Activated CD4-positive, alpha-beta T cell treated with anti-CD3 and anti-CD28 coated beads, Interleukin-2, amount 10 ng/mL, durations not matched to agents 7 days and 5 days (primary cell): ENCODE measurements at regions not wholly inside any gene's neighbourhood (a gene's known extent, or its start where the extent isn't known, plus 50 kb on each side); places are given as distances from the start of the nearest gene placed in this dataset.
"Not testable (repeated sequence)": the region's sequence is repeated elsewhere in the genome, so short reads cannot be mapped to it uniquely, and the experiment has no call there.

Source experiments
- CTCF ChIA-PET: fragments of 350-600 bp; sonication (Branson Sonifier 250); formaldehyde crosslinking; loops from one replicate; lab custom pipeline; 2021; ENCODE audit warnings: antibody characterized with exemption; lab: Charles Lee
- POLR2A ChIA-PET: fragments of 350-600 bp; sonication (Branson Sonifier 250); formaldehyde crosslinking; loops from one replicate; lab custom pipeline; 2021; ENCODE audit warnings: antibody characterized with exemption; lab: Charles Lee
- DNase-seq: peaks from one replicate; pipeline ENCODE4 v3.0.0-alpha.2; 2020
- H3K27ac Mint-ChIP-seq: one replicate; pipeline ENCODE4 v1.8.0; 2021; ENCODE audit warnings: mild to moderate bottlenecking, moderate library complexity, mixed read lengths
- H3K27me3 Mint-ChIP-seq: one replicate; pipeline ENCODE4 v1.8.0; 2021; ENCODE audit warnings: mixed read lengths
- H3K36me3 Mint-ChIP-seq: one replicate; pipeline ENCODE4 v1.8.0; 2021; ENCODE audit warnings: low read depth, mixed read lengths
- H3K4me1 Mint-ChIP-seq: one replicate; pipeline ENCODE4 v1.8.0; 2021; ENCODE audit warnings: mixed read lengths
- H3K4me3 Mint-ChIP-seq: one replicate; pipeline ENCODE4 v1.8.0; 2021; ENCODE audit warnings: mild to moderate bottlenecking, moderate library complexity, mixed read lengths
- H3K9me3 Mint-ChIP-seq: one replicate; pipeline ENCODE4 v1.8.0; 2021; ENCODE audit warnings: mixed read lengths

GRCh38 chr3:102005551-102005950 is 156.2 kb downstream of the NFKBIZ start:
- Mint-ChIP-seq H3K27ac (no peak overlapping the region), H3K4me3 (no peak overlapping the region), H3K4me1 (peaks cover 2% of the 10 kb centered on the region), H3K9me3 (peaks cover 6% of the 10 kb centered on the region), H3K27me3 (no peaks in the 10 kb centered on the region), H3K36me3 (peaks cover 3% of the 10 kb centered on the region)
- ChIA-PET CTCF (interaction anchor here (0.6 to 2.1 kb wide), 4 partner anchors 9 to 19 kb away, joined by 3 to 6 read pairs (median 4); no protein-coding TSS in a partner anchor), POLR2A (no interaction called here)
- DNase-seq, result no peak

- ChIA-PET POLR2A (no interaction called here), CTCF (interaction anchor here (1.0 to 2.1 kb wide), 3 partner anchors 13 to 17 kb away, joined by 3 to 6 read pairs (median 4); no protein-coding TSS in a partner anchor)
- H3K4me3 Mint-ChIP-seq, result no peak overlapping the region
Measured at GRCh38 chr3:102006812-102007485, 157.6 kb downstream of the NFKBIZ start.

GRCh38 chr3:102008436-102008835 is 159.1 kb downstream of the NFKBIZ start:
- CTCF ChIA-PET, result interaction anchor here (1.9 kb wide), 1 partner anchor 12 kb away, joined by 4 read pairs; no protein-coding TSS in a partner anchor

More at GRCh38 chr3:102006812-102007485, 157.6 kb downstream of the NFKBIZ start:
- peaks cover 3% of the 10 kb centered on the region for H3K36me3 Mint-ChIP-seq
- no peak overlapping the region for H3K27ac Mint-ChIP-seq
- DNase-seq, result no peak
- no peaks in the 10 kb centered on the region for H3K27me3 Mint-ChIP-seq
- peaks cover 9% of the 10 kb centered on the region for H3K9me3 Mint-ChIP-seq
- peaks cover under 1% of the 10 kb centered on the region for H3K4me1 Mint-ChIP-seq

GRCh38 chr3:102016417-102016816 is 167.1 kb downstream of the NFKBIZ start:
- no peak overlapping the region for H3K4me3 Mint-ChIP-seq
- DNase-seq, result no peak
- H3K27ac Mint-ChIP-seq, result no peak overlapping the region
- CTCF ChIA-PET, result interaction anchor here (0.9 kb wide), 1 partner anchor 213 kb away, joined by 3 read pairs; no protein-coding TSS in a partner anchor
- H3K4me1 Mint-ChIP-seq, result peaks cover 3% of the 10 kb centered on the region
- POLR2A ChIA-PET, result no interaction called here
- H3K36me3 Mint-ChIP-seq, result no peaks in the 10 kb centered on the region
- peaks cover 16% of the 10 kb centered on the region for H3K9me3 Mint-ChIP-seq
- peaks cover 7% of the 10 kb centered on the region for H3K27me3 Mint-ChIP-seq

More at GRCh38 chr3:102008436-102008835, 159.1 kb downstream of the NFKBIZ start:
- H3K4me1 Mint-ChIP-seq, H3K27me3 Mint-ChIP-seq, H3K4me3 Mint-ChIP-seq, H3K36me3 Mint-ChIP-seq, POLR2A ChIA-PET, H3K27ac Mint-ChIP-seq, DNase-seq: not testable (repeated sequence)
- peaks cover 18% of the 10 kb centered on the region for H3K9me3 Mint-ChIP-seq

GRCh38 chr3:102017784-102018183 is 168.5 kb downstream of the NFKBIZ start:
- ChIA-PET POLR2A (no interaction called here), CTCF (interaction anchor here (0.9 kb wide), 1 partner anchor 13 kb away, joined by 4 read pairs; no protein-coding TSS in a partner anchor)
- Mint-ChIP-seq H3K27me3 (peaks cover 7% of the 10 kb centered on the region), H3K27ac (no peak overlapping the region), H3K9me3 (peaks cover 13% of the 10 kb centered on the region), H3K36me3 (no peaks in the 10 kb centered on the region), H3K4me1 (peaks cover 3% of the 10 kb centered on the region), H3K4me3 (no peak overlapping the region)
- DNase-seq, result no peak

- peaks cover 7% of the 10 kb centered on the region for H3K27me3 Mint-ChIP-seq
- no peak overlapping the region for H3K27ac Mint-ChIP-seq
- H3K9me3 Mint-ChIP-seq, result peaks cover 7% of the 10 kb centered on the region
- H3K4me3 Mint-ChIP-seq, result no peak overlapping the region
- POLR2A ChIA-PET, result no interaction called here
- no peak for DNase-seq
- CTCF ChIA-PET, result no interaction called here
- H3K4me1 Mint-ChIP-seq, result peaks cover 3% of the 10 kb centered on the region
- no peaks in the 10 kb centered on the region for H3K36me3 Mint-ChIP-seq
Measured at GRCh38 chr3:102018551-102018950, 169.2 kb downstream of the NFKBIZ start.

GRCh38 chr3:102020735-102021134 is 171.4 kb downstream of the NFKBIZ start:
- no peak for DNase-seq
- H3K36me3 Mint-ChIP-seq, result no peaks in the 10 kb centered on the region
- no peak overlapping the region for H3K27ac Mint-ChIP-seq
- peaks cover 3% of the 10 kb centered on the region for H3K4me1 Mint-ChIP-seq
- H3K27me3 Mint-ChIP-seq, result peaks cover 7% of the 10 kb centered on the region
- ChIA-PET CTCF (interaction anchor here (1.8 kb wide), 1 partner anchor 13 kb away, joined by 4 read pairs; no protein-coding TSS in a partner anchor), POLR2A (no interaction called here)
- H3K4me3 Mint-ChIP-seq, result no peak overlapping the region
- peaks cover 7% of the 10 kb centered on the region for H3K9me3 Mint-ChIP-seq

- POLR2A ChIA-PET, result no interaction called here
- peaks cover 7% of the 10 kb centered on the region for H3K9me3 Mint-ChIP-seq
- H3K4me3 Mint-ChIP-seq, result no peak overlapping the region
- peaks cover 6% of the 10 kb centered on the region for H3K27me3 Mint-ChIP-seq
- CTCF ChIA-PET, result interaction anchor here (0.8 to 1.9 kb wide), 3 partner anchors 11 to 143 kb away, joined by 3 to 6 read pairs (median 3); no protein-coding TSS in a partner anchor
- H3K36me3 Mint-ChIP-seq, result no peaks in the 10 kb centered on the region
- no peak overlapping the region for H3K27ac Mint-ChIP-seq
- DNase-seq, result no peak
- peaks cover 3% of the 10 kb centered on the region for H3K4me1 Mint-ChIP-seq
Measured at GRCh38 chr3:102024270-102024904, 175.1 kb downstream of the NFKBIZ start.

GRCh38 chr3:102025606-102026270 is 176.4 kb downstream of the NFKBIZ start:
- no peaks in the 10 kb centered on the region for H3K27me3 Mint-ChIP-seq
- H3K27ac Mint-ChIP-seq, result no peak overlapping the region
- H3K36me3 Mint-ChIP-seq, result no peaks in the 10 kb centered on the region
- H3K4me1 Mint-ChIP-seq, result peaks cover 3% of the 10 kb centered on the region
- DNase-seq, result no peak
- CTCF ChIA-PET, result interaction anchor here (1.1 kb wide), 1 partner anchor 410 kb away, joined by 3 read pairs; no protein-coding TSS in a partner anchor
- H3K9me3 Mint-ChIP-seq, result peaks cover 2% of the 10 kb centered on the region
- POLR2A ChIA-PET, result no interaction called here
- no peak overlapping the region for H3K4me3 Mint-ChIP-seq

GRCh38 chr3:102026656-102027055 is 177.3 kb downstream of the NFKBIZ start:
- DNase-seq, result no peak
- no peaks in the 10 kb centered on the region for H3K27me3 Mint-ChIP-seq
- peaks cover 2% of the 10 kb centered on the region for H3K9me3 Mint-ChIP-seq
- CTCF ChIA-PET, result no interaction called here
- no peak overlapping the region for H3K4me3 Mint-ChIP-seq
- H3K4me1 Mint-ChIP-seq, result no peaks in the 10 kb centered on the region
- no peak overlapping the region for H3K27ac Mint-ChIP-seq
- POLR2A ChIA-PET, result no interaction called here
- no peaks in the 10 kb centered on the region for H3K36me3 Mint-ChIP-seq

- Mint-ChIP-seq H3K4me1 (no peaks in the 10 kb centered on the region), H3K9me3 (peaks cover 2% of the 10 kb centered on the region), H3K4me3 (no peak overlapping the region), H3K27ac (no peak overlapping the region), H3K27me3 (no peaks in the 10 kb centered on the region), H3K36me3 (no peaks in the 10 kb centered on the region)
- POLR2A ChIA-PET, result no interaction called here
- DNase-seq, result no peak
- CTCF ChIA-PET, result interaction anchor here (0.9 kb wide), 1 partner anchor 11 kb away, joined by 3 read pairs; no protein-coding TSS in a partner anchor
Measured at GRCh38 chr3:102030661-102031060, 181.3 kb downstream of the NFKBIZ start.

- Mint-ChIP-seq H3K27me3 (no peaks in the 10 kb centered on the region), H3K36me3 (no peaks in the 10 kb centered on the region), H3K9me3 (peaks cover 2% of the 10 kb centered on the region), H3K4me3 (no peak overlapping the region), H3K27ac (no peak overlapping the region), H3K4me1 (no peaks in the 10 kb centered on the region)
- DNase-seq, result no peak
- CTCF ChIA-PET, result no interaction called here
- POLR2A ChIA-PET, result no interaction called here
Measured at GRCh38 chr3:102031834-102032233, 182.5 kb downstream of the NFKBIZ start.
